Coronary artery (tissue), 2 donors: ENCODE measurements at regions not wholly inside any gene's neighbourhood (a gene's known extent, or its start where the extent isn't known, plus 50 kb on each side); places are given as distances from the start of the nearest gene placed in this dataset.
"Not testable (repeated sequence)": the region's sequence is repeated elsewhere in the genome, so short reads cannot be mapped to it uniquely, and the experiment has no call there.

Experiments used
- DNase-seq: peaks from one replicate; pipeline ENCODE4 v3.0.0-alpha.2; 2017; ENCODE audit warnings: low spot score
- H3K27ac ChIP-seq, 2 donors: fragments of 200-600 bp; sonication (generic); one replicate each; pipeline ENCODE4 v1.5.1; 2016 to 2019
- H3K4me3 ChIP-seq: fragments of 200-600 bp; sonication (generic); 2 replicates; pipeline ENCODE4 v1.5.1; 2016; ENCODE audit warnings: mild to moderate bottlenecking, moderate library complexity
- CTCF ChIP-seq: fragments of 200-600 bp; sonication (generic); IDR thresholded peaks from one replicate; pipeline ENCODE4 v1.5.1; 2019; ENCODE audit warnings: antibody characterized with exemption

- Histone ChIP-seq H3K4me3 (no peak overlapping the region), H3K27ac (no peak overlapping the region)
- no peak for TF ChIP-seq CTCF
- no peak for DNase-seq
Measured at GRCh38 chr2:139454251-139454650, 674.1 kb upstream of the NXPH2 start.

- DNase-seq = no peak
- Histone ChIP-seq H3K4me3 (no peak overlapping the region), H3K27ac (no peak overlapping the region)
- TF ChIP-seq CTCF = no peak
Measured at GRCh38 chr2:139439100-139439499, 658.9 kb upstream of the NXPH2 start.

- H3K4me3 ChIP-seq = no peak overlapping the region
- no peak for DNase-seq
- no peak overlapping the region for H3K27ac ChIP-seq
- TF ChIP-seq CTCF = no peak
Measured at GRCh38 chr2:139438478-139438877, 658.3 kb upstream of the NXPH2 start.

- Histone ChIP-seq H3K4me3 (no peak overlapping the region), H3K27ac (no peak overlapping the region)
- no peak for TF ChIP-seq CTCF
- DNase-seq = no peak
Measured at GRCh38 chr2:139427164-139427563, 647.0 kb upstream of the NXPH2 start.

- H3K4me3 ChIP-seq = no peak overlapping the region
- no peak for TF ChIP-seq CTCF
- no peak overlapping the region for H3K27ac ChIP-seq
- no peak for DNase-seq
Measured at GRCh38 chr2:139424101-139424500, 643.9 kb upstream of the NXPH2 start.

- no peak overlapping the region for H3K4me3 ChIP-seq
- DNase-seq = no peak
- H3K27ac ChIP-seq = no peak overlapping the region
- TF ChIP-seq CTCF = no peak
Measured at GRCh38 chr2:139411236-139411635, 631.0 kb upstream of the NXPH2 start.

- not testable (repeated sequence) for H3K4me3 ChIP-seq, DNase-seq
Measured at GRCh38 chr2:139410833-139411174, 630.6 kb upstream of the NXPH2 start.

GRCh38 chr2:139410147-139410832 lies 630.1 kb upstream of the NXPH2 start:
- not testable (repeated sequence) for H3K4me3 ChIP-seq, H3K27ac ChIP-seq, DNase-seq

More at GRCh38 chr2:139410833-139411174, 630.6 kb upstream of the NXPH2 start:
- H3K27ac ChIP-seq = not testable (repeated sequence)
